Neural cell (in vitro differentiated cells): ENCODE measurements at regions not wholly inside any gene's neighbourhood (a gene's known extent, or its start where the extent isn't known, plus 50 kb on each side); places are given as distances from the start of the nearest gene placed in this dataset.
"Not testable (repeated sequence)": the region's sequence is repeated elsewhere in the genome, so short reads cannot be mapped to it uniquely, and the experiment has no call there.

ENCODE experiments used
- H2AFZ ChIP-seq: fragments of 200-600, 300-800 bp; sonication (generic), shearing (Covaris generic); 2 replicates; pipeline ENCODE4 v1.6.0; 2014; ENCODE audit warnings: low read depth, mild to moderate bottlenecking, antibody characterized with exemption, low read length, moderate library complexity
- H3F3A ChIP-seq: fragments of 200-600 bp; shearing (Covaris generic); 2 replicates; pipeline ENCODE4 v1.6.1; 2016; ENCODE audit warnings: mild to moderate bottlenecking, moderate library complexity, mixed read lengths, antibody characterized with exemption, low read length; ENCODE audit not compliant: insufficient read depth, poor library complexity, severe bottlenecking
- H3K27ac ChIP-seq: fragments of 200-600, 300-800 bp; sonication (generic), shearing (Covaris generic); 2 replicates; pipeline ENCODE4 v1.5.1; 2014; ENCODE audit warnings: mild to moderate bottlenecking, low read length, moderate library complexity
- H3K27me3 ChIP-seq: fragments of 300-800, 200-600 bp; sonication (generic), shearing (Covaris generic); 2 replicates; pipeline ENCODE4 v1.6.0; 2014; ENCODE audit warnings: mild to moderate bottlenecking, low read depth, low read length, moderate library complexity; ENCODE audit not compliant: insufficient read depth
- H3K36me3 ChIP-seq: fragments of 300-800, 200-600 bp; sonication (generic), shearing (Covaris generic); 2 replicates; pipeline ENCODE4 v1.5.1; 2014; ENCODE audit warnings: mild to moderate bottlenecking, antibody characterized with exemption, low read length, moderate library complexity; ENCODE audit not compliant: insufficient read depth
- H3K4me2 ChIP-seq: fragments of 300-800, 200-600 bp; sonication (generic), shearing (Covaris generic); 2 replicates; pipeline ENCODE4 v1.6.0; 2014; ENCODE audit warnings: mild to moderate bottlenecking, low read length
- H3K4me3 ChIP-seq: fragments of 300-800, 200-600 bp; sonication (generic), shearing (Covaris generic); 2 replicates; pipeline ENCODE4 v1.5.1; 2014; ENCODE audit warnings: mild to moderate bottlenecking, low read length, moderate library complexity
- H3K79me2 ChIP-seq: fragments of 200-600 bp; shearing (Covaris generic); replicated peaks from 2 replicates; pipeline ENCODE4 v1.6.0; 2014; ENCODE audit warnings: mild to moderate bottlenecking, low read length, moderate library complexity; ENCODE audit not compliant: insufficient read depth
- H3K9ac ChIP-seq: fragments of 300-800, 200-600 bp; sonication (generic), shearing (Covaris generic); 2 replicates; pipeline ENCODE4 v1.6.1; 2016; ENCODE audit warnings: mild to moderate bottlenecking, low read length, mixed read lengths
- H3K9me2 ChIP-seq: fragments of 200-600 bp; shearing (Covaris generic); 2 replicates; pipeline ENCODE4 v1.6.1; 2016; ENCODE audit warnings: mild to moderate bottlenecking, low read length, mixed read lengths; ENCODE audit not compliant: insufficient read depth
- H3K9me3 ChIP-seq: fragments of 200-600, 300-800 bp; sonication (generic), shearing (Covaris generic); 2 replicates; pipeline ENCODE4 v1.6.1; 2016; ENCODE audit warnings: mild to moderate bottlenecking, mixed run types, low read length, moderate library complexity, mixed read lengths
- H4K20me1 ChIP-seq: fragments of 200-600 bp; shearing (Covaris generic); 2 replicates; pipeline ENCODE4 v1.6.1; 2016; ENCODE audit warnings: mild to moderate bottlenecking, mixed run types; ENCODE audit not compliant: insufficient read depth
- EP300 ChIP-seq: fragments of 450-650 bp; conservative IDR thresholded peaks from 2 replicates; pipeline ENCODE4 v1.6.1; 2014; ENCODE audit warnings: antibody characterized with exemption, mild to moderate bottlenecking, moderate library complexity; ENCODE audit not compliant: poor library complexity, severe bottlenecking
- EZH2 ChIP-seq: fragments of 200-600, 300-800 bp; shearing (Covaris generic), sonication (generic); IDR thresholded peaks from 2 replicates; pipeline ENCODE4 v1.6.1; 2014; ENCODE audit warnings: antibody characterized with exemption, low read length, borderline replicate concordance, mild to moderate bottlenecking; ENCODE audit not compliant: insufficient read depth, poor library complexity, severe bottlenecking
- MXI1 ChIP-seq: fragments of 450-650 bp; conservative IDR thresholded peaks from 2 replicates; pipeline ENCODE4 v1.6.1; 2014; ENCODE audit warnings: antibody characterized with exemption, mild to moderate bottlenecking; ENCODE audit not compliant: poor library complexity, severe bottlenecking
- POLR2AphosphoS5 ChIP-seq: IDR thresholded peaks from 2 replicates; pipeline ENCODE4 v1.6.1; 2012
- RAD21 ChIP-seq: fragments of 450-650 bp; conservative IDR thresholded peaks from 2 replicates; pipeline ENCODE4 v1.6.1; 2014; ENCODE audit warnings: antibody characterized with exemption, mild to moderate bottlenecking, moderate library complexity
- SMC3 ChIP-seq: fragments of 450-650 bp; conservative IDR thresholded peaks from 2 replicates; pipeline ENCODE4 v1.6.1; 2014; ENCODE audit warnings: antibody characterized with exemption, mild to moderate bottlenecking, moderate library complexity; ENCODE audit not compliant: poor library complexity
- TAF1 ChIP-seq: IDR thresholded peaks from 2 replicates; pipeline ENCODE4 v1.6.1; 2012; ENCODE audit warnings: low read depth
- TF ChIP-seq, protein P1 (sequence below): IDR thresholded peaks from 2 replicates; pipeline ENCODE4 v1.6.1; 2012; ENCODE audit warnings: borderline replicate concordance
- TF ChIP-seq, protein P2 (sequence below): fragments of 450-650 bp; IDR thresholded peaks from 2 replicates; pipeline ENCODE4 v1.5.1; 2014; ENCODE audit warnings: antibody characterized with exemption, mild to moderate bottlenecking, moderate library complexity; ENCODE audit not compliant: poor library complexity, severe bottlenecking

DNA sequence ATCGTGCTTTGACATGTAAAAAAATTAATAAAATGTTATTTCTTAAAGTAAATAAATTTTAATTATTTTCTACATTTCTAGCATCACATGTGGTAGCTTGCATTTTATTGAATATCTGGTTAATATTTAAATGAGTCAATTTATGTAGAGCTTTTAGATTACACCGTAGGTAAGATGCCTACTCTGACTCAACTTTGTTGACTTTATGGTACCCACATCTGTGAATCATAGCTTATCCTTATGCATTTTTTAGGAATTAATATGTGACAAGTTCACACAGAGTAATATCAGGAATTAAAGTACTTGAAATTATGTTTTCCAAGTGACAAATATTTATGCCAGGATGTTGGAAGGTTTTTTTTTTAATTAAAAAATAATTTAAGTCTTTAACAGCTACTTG lies 120.7 kb downstream of the LEPR start:
- Histone ChIP-seq H3F3A (no peaks in the 10 kb centered on the region), H3K4me2 (no peak overlapping the region), H3K9me3 (no peaks in the 10 kb centered on the region), H3K27ac (no peak overlapping the region), H2AFZ (no peak overlapping the region), H4K20me1 (no peaks in the 10 kb centered on the region), H3K36me3 (no peaks in the 10 kb centered on the region), H3K9me2 (no peaks in the 10 kb centered on the region), H3K9ac (no peak overlapping the region), H3K79me2 (no peaks in the 10 kb centered on the region), H3K4me3 (no peak overlapping the region), H3K27me3 (no peaks in the 10 kb centered on the region)
- TF ChIP-seq TAF1 (no peak), RAD21 (no peak), EZH2 (no peak), SMC3 (no peak)

DNA sequence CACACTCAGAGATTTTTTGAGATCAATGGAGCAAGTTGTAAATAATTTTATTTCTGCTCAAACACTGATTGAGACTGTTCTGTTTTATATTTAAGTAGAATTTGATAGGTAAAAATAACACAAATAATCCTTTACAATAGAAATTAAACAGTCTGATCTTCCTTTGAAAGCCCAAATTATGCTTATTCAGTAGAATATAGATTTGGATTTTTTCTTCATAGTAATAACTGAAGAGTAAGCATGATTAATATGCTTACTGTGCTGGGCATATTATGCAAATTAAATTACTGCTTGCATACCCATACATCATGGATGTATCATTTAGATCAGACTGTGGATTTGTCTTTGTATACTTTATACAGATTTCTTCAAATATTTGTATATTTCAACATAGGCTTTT lies 121.4 kb downstream of the LEPR start:
- H3K9me3 ChIP-seq, result no peaks in the 10 kb centered on the region
- H3K4me3 ChIP-seq, result no peak overlapping the region
- H3K36me3 ChIP-seq, result no peaks in the 10 kb centered on the region
- H3K27ac ChIP-seq, result no peak overlapping the region
- no peaks in the 10 kb centered on the region for H4K20me1 ChIP-seq
- H3K9me2 ChIP-seq, result no peaks in the 10 kb centered on the region
- no peaks in the 10 kb centered on the region for H3K27me3 ChIP-seq
- no peaks in the 10 kb centered on the region for H3K79me2 ChIP-seq
- H2AFZ ChIP-seq, result no peak overlapping the region
- H3F3A ChIP-seq, result no peaks in the 10 kb centered on the region
- H3K4me2 ChIP-seq, result no peak overlapping the region
- H3K9ac ChIP-seq, result no peak overlapping the region
- TF ChIP-seq EZH2 (no peak), RAD21 (no peak), MXI1 (no peak), TAF1 (no peak), POLR2AphosphoS5 (no peak), SMC3 (no peak), EP300 (no peak)
- TF ChIP-seq, protein P1, sequence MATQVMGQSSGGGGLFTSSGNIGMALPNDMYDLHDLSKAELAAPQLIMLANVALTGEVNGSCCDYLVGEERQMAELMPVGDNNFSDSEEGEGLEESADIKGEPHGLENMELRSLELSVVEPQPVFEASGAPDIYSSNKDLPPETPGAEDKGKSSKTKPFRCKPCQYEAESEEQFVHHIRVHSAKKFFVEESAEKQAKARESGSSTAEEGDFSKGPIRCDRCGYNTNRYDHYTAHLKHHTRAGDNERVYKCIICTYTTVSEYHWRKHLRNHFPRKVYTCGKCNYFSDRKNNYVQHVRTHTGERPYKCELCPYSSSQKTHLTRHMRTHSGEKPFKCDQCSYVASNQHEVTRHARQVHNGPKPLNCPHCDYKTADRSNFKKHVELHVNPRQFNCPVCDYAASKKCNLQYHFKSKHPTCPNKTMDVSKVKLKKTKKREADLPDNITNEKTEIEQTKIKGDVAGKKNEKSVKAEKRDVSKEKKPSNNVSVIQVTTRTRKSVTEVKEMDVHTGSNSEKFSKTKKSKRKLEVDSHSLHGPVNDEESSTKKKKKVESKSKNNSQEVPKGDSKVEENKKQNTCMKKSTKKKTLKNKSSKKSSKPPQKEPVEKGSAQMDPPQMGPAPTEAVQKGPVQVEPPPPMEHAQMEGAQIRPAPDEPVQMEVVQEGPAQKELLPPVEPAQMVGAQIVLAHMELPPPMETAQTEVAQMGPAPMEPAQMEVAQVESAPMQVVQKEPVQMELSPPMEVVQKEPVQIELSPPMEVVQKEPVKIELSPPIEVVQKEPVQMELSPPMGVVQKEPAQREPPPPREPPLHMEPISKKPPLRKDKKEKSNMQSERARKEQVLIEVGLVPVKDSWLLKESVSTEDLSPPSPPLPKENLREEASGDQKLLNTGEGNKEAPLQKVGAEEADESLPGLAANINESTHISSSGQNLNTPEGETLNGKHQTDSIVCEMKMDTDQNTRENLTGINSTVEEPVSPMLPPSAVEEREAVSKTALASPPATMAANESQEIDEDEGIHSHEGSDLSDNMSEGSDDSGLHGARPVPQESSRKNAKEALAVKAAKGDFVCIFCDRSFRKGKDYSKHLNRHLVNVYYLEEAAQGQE, result no peak
- TF ChIP-seq, protein P2, sequence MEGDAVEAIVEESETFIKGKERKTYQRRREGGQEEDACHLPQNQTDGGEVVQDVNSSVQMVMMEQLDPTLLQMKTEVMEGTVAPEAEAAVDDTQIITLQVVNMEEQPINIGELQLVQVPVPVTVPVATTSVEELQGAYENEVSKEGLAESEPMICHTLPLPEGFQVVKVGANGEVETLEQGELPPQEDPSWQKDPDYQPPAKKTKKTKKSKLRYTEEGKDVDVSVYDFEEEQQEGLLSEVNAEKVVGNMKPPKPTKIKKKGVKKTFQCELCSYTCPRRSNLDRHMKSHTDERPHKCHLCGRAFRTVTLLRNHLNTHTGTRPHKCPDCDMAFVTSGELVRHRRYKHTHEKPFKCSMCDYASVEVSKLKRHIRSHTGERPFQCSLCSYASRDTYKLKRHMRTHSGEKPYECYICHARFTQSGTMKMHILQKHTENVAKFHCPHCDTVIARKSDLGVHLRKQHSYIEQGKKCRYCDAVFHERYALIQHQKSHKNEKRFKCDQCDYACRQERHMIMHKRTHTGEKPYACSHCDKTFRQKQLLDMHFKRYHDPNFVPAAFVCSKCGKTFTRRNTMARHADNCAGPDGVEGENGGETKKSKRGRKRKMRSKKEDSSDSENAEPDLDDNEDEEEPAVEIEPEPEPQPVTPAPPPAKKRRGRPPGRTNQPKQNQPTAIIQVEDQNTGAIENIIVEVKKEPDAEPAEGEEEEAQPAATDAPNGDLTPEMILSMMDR, result no peak

DNA sequence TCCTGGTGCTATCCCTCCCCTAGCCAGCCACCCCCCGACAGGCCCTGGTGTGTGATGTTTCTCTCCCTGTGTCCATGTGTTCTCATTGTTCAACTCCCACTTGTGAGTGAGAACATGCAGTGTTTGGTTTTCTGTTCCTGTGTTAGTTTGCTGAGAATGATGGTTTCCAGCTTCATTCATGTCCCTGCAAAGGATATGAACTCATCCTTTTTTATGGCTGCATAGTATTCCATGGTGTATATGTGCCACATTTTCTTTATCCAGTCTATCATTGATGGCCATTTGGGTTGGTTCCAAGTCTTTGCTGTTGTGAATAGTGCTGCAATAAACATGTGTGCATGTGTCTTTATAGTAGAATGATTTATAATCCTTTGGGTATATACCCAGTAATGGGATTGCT lies 122.1 kb downstream of the LEPR start:
- H3K36me3 ChIP-seq, H3K27ac ChIP-seq, H3K9me2 ChIP-seq, H3K4me2 ChIP-seq, H3K9ac ChIP-seq, H4K20me1 ChIP-seq, H3K27me3 ChIP-seq, H3K9me3 ChIP-seq, H2AFZ ChIP-seq, H3F3A ChIP-seq, H3K4me3 ChIP-seq, H3K79me2 ChIP-seq: not testable (repeated sequence)

DNA sequence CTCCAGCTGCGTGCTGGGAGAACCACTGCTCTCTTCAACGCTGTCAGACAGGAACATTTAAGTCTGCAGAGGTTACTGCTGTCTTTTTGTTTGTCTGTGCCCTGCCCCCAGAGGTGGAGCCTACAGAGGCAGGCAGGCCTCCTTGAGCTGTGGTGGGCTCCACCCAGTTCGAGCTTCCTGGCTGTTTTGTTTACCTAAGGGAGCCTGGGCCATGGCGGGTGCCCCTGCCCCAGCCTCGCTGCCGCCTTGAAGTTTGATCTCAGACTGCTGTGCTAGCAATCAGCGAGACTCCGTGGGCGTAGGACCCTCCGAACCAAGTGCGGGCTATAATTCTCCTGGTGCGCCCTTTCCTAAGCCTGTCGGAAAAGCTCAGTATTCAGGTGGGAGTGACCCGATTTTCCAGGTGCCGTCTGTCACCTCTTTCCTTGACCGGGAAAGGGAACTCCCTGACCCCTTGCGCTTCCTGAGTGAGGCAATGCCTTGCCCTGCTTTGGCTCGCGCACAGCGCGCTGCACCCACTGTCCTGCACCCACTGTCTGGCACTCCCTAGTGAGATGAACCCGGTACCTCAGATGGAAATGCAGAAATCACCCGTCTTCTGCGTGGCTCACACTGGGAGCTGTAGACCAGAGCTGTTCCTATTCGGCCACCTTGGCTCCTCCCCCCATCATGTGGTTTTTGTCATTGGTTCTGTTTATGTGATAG lies 130.0 kb downstream of the LEPR start:
- not testable (repeated sequence) for H3K9ac ChIP-seq, H3F3A ChIP-seq, H3K27me3 ChIP-seq, H3K4me2 ChIP-seq, H3K4me3 ChIP-seq, H3K79me2 ChIP-seq, H3K9me3 ChIP-seq, H3K9me2 ChIP-seq, H3K27ac ChIP-seq, H3K36me3 ChIP-seq, H2AFZ ChIP-seq, H4K20me1 ChIP-seq

DNA sequence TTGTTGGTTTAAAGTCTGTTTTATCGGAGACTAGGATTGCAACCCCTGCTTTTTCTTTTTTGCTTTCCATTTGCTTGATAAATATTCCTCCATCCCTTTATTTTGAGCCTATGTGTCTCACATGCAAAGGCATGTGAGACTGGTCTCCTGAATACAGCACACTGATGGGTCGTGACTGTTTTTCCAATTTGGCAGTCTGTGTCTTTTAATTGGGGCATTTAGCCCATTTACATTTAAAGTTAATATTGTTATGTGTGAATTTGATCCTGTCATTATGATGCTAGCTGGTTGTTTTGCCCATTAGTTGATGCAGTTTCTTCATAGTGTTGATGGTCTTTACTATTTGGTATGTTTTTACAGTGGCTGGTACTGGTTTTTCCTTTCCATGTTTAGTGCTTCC lies 132.0 kb downstream of the LEPR start:
- H3K4me2 ChIP-seq, H3K27ac ChIP-seq, H3K9me2 ChIP-seq, H3K27me3 ChIP-seq, H3K9ac ChIP-seq, H3K9me3 ChIP-seq, H3K79me2 ChIP-seq, H3F3A ChIP-seq, H3K36me3 ChIP-seq, H3K4me3 ChIP-seq, H2AFZ ChIP-seq, H4K20me1 ChIP-seq: not testable (repeated sequence)
